ENCODE measurements at regions not wholly inside any gene's neighbourhood (a gene's known extent, or its start where the extent isn't known, plus 50 kb on each side); places are given as distances from the start of the nearest gene placed in this dataset.

GRCh38 chr13:78960881-78961280 is 301.9 kb upstream of the OBI1 start:
- H3K27ac ChIP-seq (replicated peaks; ENCODE audit: low read length) = no peak overlapping the region
- H3K14ac ChIP-seq (ENCODE audit: low read length) = no peak overlapping the region
- no peaks in the 10 kb centered on the region for H3K27me3 ChIP-seq (ENCODE audit: control insufficient read depth in 3 of 3, insufficient read depth in 3 of 3, low read depth in 1 of 3, low read length in 3 of 3)
- H2AK5ac ChIP-seq (ENCODE audit: low read depth, low read length) = no peak overlapping the region
- H2BK120ac ChIP-seq (ENCODE audit: low read depth, low read length) = no peak overlapping the region
- H2BK12ac ChIP-seq (ENCODE audit: low read length) = no peak overlapping the region
- H2AFZ ChIP-seq (ENCODE audit: low read length) = no peak overlapping the region
- H3K4me3 ChIP-seq (ENCODE audit: low read length in 2 of 2) = no peak overlapping the region
- H2BK5ac ChIP-seq (ENCODE audit: low read length) = no peak overlapping the region
- H3K23ac ChIP-seq (ENCODE audit: low read depth, low read length, poor library complexity) = no peak overlapping the region
- H3K4me2 ChIP-seq (ENCODE audit: insufficient read depth, low read length, poor library complexity, severe bottlenecking) = no peak overlapping the region
- H3K9ac ChIP-seq (ENCODE audit: low read depth, low read length, poor library complexity) = no peak overlapping the region
- no peak overlapping the region for H3K18ac ChIP-seq (ENCODE audit: low read length)
- H4K91ac ChIP-seq (ENCODE audit: low read depth, low read length, poor library complexity) = no peak overlapping the region
- H2BK15ac ChIP-seq (ENCODE audit: low read length) = no peak overlapping the region
- DNase-seq (ENCODE audit: low spot score) = no peak
- no CpG with 5 or more reads among the region's 8 CpGs for WGBS, 2 donors (ENCODE audit: extremely low coverage in 2 of 2, insufficient read length in 2 of 2, insufficient replicate concordance in 1 of 2)
- H3K4ac ChIP-seq (ENCODE audit: low read length) = no peak overlapping the region
- no peak overlapping the region for H4K8ac ChIP-seq (ENCODE audit: low read depth, low read length)
- H3K9me3 ChIP-seq (replicated peaks in 1 of 2; ENCODE audit: control insufficient read depth in 2 of 2, insufficient read depth in 1 of 2, low read depth in 1 of 2, low read length in 2 of 2) = no peaks in the 10 kb centered on the region
- no peaks in the 10 kb centered on the region for H3K4me1 ChIP-seq (ENCODE audit: control insufficient read depth in 2 of 2, insufficient read depth in 1 of 2, low read depth in 1 of 2, low read length in 2 of 2)
- no peaks in the 10 kb centered on the region for H3K79me1 ChIP-seq (ENCODE audit: low read depth, low read length)
- no peaks in the 10 kb centered on the region for H3K36me3 ChIP-seq (replicated peaks in 1 of 2; ENCODE audit: control insufficient read depth in 2 of 2, insufficient read depth in 2 of 2, low read length in 2 of 2)

- Histone ChIP-seq H3K18ac (ENCODE audit: low read length) (no peak overlapping the region), H4K8ac (ENCODE audit: low read depth, low read length) (no peak overlapping the region), H3K14ac (ENCODE audit: low read length) (no peak overlapping the region), H3K27me3 (ENCODE audit: control insufficient read depth in 3 of 3, insufficient read depth in 3 of 3, low read depth in 1 of 3, low read length in 3 of 3) (no peaks in the 10 kb centered on the region), H3K36me3 (replicated peaks in 1 of 2; ENCODE audit: control insufficient read depth in 2 of 2, insufficient read depth in 2 of 2, low read length in 2 of 2) (no peaks in the 10 kb centered on the region), H4K91ac (ENCODE audit: low read depth, low read length, poor library complexity) (no peak overlapping the region), H3K4me2 (ENCODE audit: insufficient read depth, low read length, poor library complexity, severe bottlenecking) (no peak overlapping the region), H3K27ac (replicated peaks; ENCODE audit: low read length) (no peak overlapping the region), H2BK5ac (ENCODE audit: low read length) (no peak overlapping the region), H3K9ac (ENCODE audit: low read depth, low read length, poor library complexity) (no peak overlapping the region), H3K4me1 (ENCODE audit: control insufficient read depth in 2 of 2, insufficient read depth in 1 of 2, low read depth in 1 of 2, low read length in 2 of 2) (no peaks in the 10 kb centered on the region), H3K9me3 (replicated peaks in 1 of 2; ENCODE audit: control insufficient read depth in 2 of 2, insufficient read depth in 1 of 2, low read depth in 1 of 2, low read length in 2 of 2) (no peaks in the 10 kb centered on the region), H3K4ac (ENCODE audit: low read length) (no peak overlapping the region), H2AFZ (ENCODE audit: low read length) (no peak overlapping the region), H2BK120ac (ENCODE audit: low read depth, low read length) (no peak overlapping the region), H2BK12ac (ENCODE audit: low read length) (no peak overlapping the region), H3K79me1 (ENCODE audit: low read depth, low read length) (no peaks in the 10 kb centered on the region), H2BK15ac (ENCODE audit: low read length) (no peak overlapping the region), H3K23ac (ENCODE audit: low read depth, low read length, poor library complexity) (no peak overlapping the region), H2AK5ac (ENCODE audit: low read depth, low read length) (no peak overlapping the region), H3K4me3 (ENCODE audit: low read length in 2 of 2) (no peak overlapping the region)
- no CpG with 5 or more reads among the region's 5 CpGs for WGBS, 2 donors (ENCODE audit: extremely low coverage in 2 of 2, insufficient read length in 2 of 2, insufficient replicate concordance in 1 of 2)
- DNase-seq (ENCODE audit: low spot score) = no peak
These were observed 299.1 kb upstream of the OBI1 start for GRCh38 chr13:78958006-78958405.

- Histone ChIP-seq H4K91ac (ENCODE audit: low read depth, low read length, poor library complexity) (no peak overlapping the region), H4K8ac (ENCODE audit: low read depth, low read length) (no peak overlapping the region), H3K23ac (ENCODE audit: low read depth, low read length, poor library complexity) (no peak overlapping the region), H3K4ac (ENCODE audit: low read length) (no peak overlapping the region), H3K14ac (ENCODE audit: low read length) (no peak overlapping the region), H2BK120ac (ENCODE audit: low read depth, low read length) (no peak overlapping the region), H3K27me3 (ENCODE audit: control insufficient read depth in 3 of 3, insufficient read depth in 3 of 3, low read depth in 1 of 3, low read length in 3 of 3) (no peaks in the 10 kb centered on the region), H2BK5ac (ENCODE audit: low read length) (no peak overlapping the region), H3K18ac (ENCODE audit: low read length) (no peak overlapping the region), H3K4me1 (ENCODE audit: control insufficient read depth in 2 of 2, insufficient read depth in 1 of 2, low read depth in 1 of 2, low read length in 2 of 2) (peaks cover 0 to 2% of the 10 kb centered on the region in 2 donors), H3K79me1 (ENCODE audit: low read depth, low read length) (no peaks in the 10 kb centered on the region), H2BK12ac (ENCODE audit: low read length) (no peak overlapping the region), H2AK5ac (ENCODE audit: low read depth, low read length) (no peak overlapping the region), H2BK15ac (ENCODE audit: low read length) (no peak overlapping the region), H3K9ac (ENCODE audit: low read depth, low read length, poor library complexity) (no peak overlapping the region), H3K4me3 (ENCODE audit: low read length in 2 of 2) (no peak overlapping the region), H2AFZ (ENCODE audit: low read length) (no peak overlapping the region), H3K27ac (replicated peaks; ENCODE audit: low read length) (no peak overlapping the region), H3K9me3 (replicated peaks in 1 of 2; ENCODE audit: control insufficient read depth in 2 of 2, insufficient read depth in 1 of 2, low read depth in 1 of 2, low read length in 2 of 2) (no peaks in the 10 kb centered on the region), H3K36me3 (replicated peaks in 1 of 2; ENCODE audit: control insufficient read depth in 2 of 2, insufficient read depth in 2 of 2, low read length in 2 of 2) (no peaks in the 10 kb centered on the region), H3K4me2 (ENCODE audit: insufficient read depth, low read length, poor library complexity, severe bottlenecking) (no peak overlapping the region)
- WGBS, 2 donors (ENCODE audit: extremely low coverage in 2 of 2, insufficient read length in 2 of 2, insufficient replicate concordance in 1 of 2) = no CpG with 5 or more reads among the region's 3 CpGs
- DNase-seq (ENCODE audit: low spot score) = no peak
These were observed 281.6 kb upstream of the OBI1 start for GRCh38 chr13:78940455-78941130.

GRCh38 chr13:78934336-78934735 is 275.4 kb upstream of the OBI1 start:
- H3K14ac ChIP-seq (ENCODE audit: low read length) = no peak overlapping the region
- H3K23ac ChIP-seq (ENCODE audit: low read depth, low read length, poor library complexity) = no peak overlapping the region
- no peak overlapping the region for H3K4ac ChIP-seq (ENCODE audit: low read length)
- no peak overlapping the region for H4K8ac ChIP-seq (ENCODE audit: low read depth, low read length)
- H2AK5ac ChIP-seq (ENCODE audit: low read depth, low read length) = no peak overlapping the region
- no peak overlapping the region for H2AFZ ChIP-seq (ENCODE audit: low read length)
- H3K4me2 ChIP-seq (ENCODE audit: insufficient read depth, low read length, poor library complexity, severe bottlenecking) = no peak overlapping the region
- DNase-seq (ENCODE audit: low spot score) = no peak
- H3K36me3 ChIP-seq (replicated peaks in 1 of 2; ENCODE audit: control insufficient read depth in 2 of 2, insufficient read depth in 2 of 2, low read length in 2 of 2) = no peaks in the 10 kb centered on the region
- H2BK12ac ChIP-seq (ENCODE audit: low read length) = no peak overlapping the region
- H3K9me3 ChIP-seq (replicated peaks in 1 of 2; ENCODE audit: control insufficient read depth in 2 of 2, insufficient read depth in 1 of 2, low read depth in 1 of 2, low read length in 2 of 2) = no peaks in the 10 kb centered on the region
- H2BK15ac ChIP-seq (ENCODE audit: low read length) = no peak overlapping the region
- H2BK5ac ChIP-seq (ENCODE audit: low read length) = no peak overlapping the region
- H3K27me3 ChIP-seq (ENCODE audit: control insufficient read depth in 3 of 3, insufficient read depth in 3 of 3, low read depth in 1 of 3, low read length in 3 of 3) = no peaks in the 10 kb centered on the region
- no peak overlapping the region for H3K18ac ChIP-seq (ENCODE audit: low read length)
- no peak overlapping the region for H2BK120ac ChIP-seq (ENCODE audit: low read depth, low read length)
- no peak overlapping the region for H3K4me3 ChIP-seq (ENCODE audit: low read length in 2 of 2)
- no peaks in the 10 kb centered on the region for H3K4me1 ChIP-seq (ENCODE audit: control insufficient read depth in 2 of 2, insufficient read depth in 1 of 2, low read depth in 1 of 2, low read length in 2 of 2)
- no peak overlapping the region for H3K27ac ChIP-seq (replicated peaks; ENCODE audit: low read length)
- no peaks in the 10 kb centered on the region for H3K79me1 ChIP-seq (ENCODE audit: low read depth, low read length)
- no peak overlapping the region for H4K91ac ChIP-seq (ENCODE audit: low read depth, low read length, poor library complexity)
- WGBS, 2 donors (ENCODE audit: extremely low coverage in 2 of 2, insufficient read length in 2 of 2, insufficient replicate concordance in 1 of 2) = no CpG with 5 or more reads among the region's 13 CpGs
- H3K9ac ChIP-seq (ENCODE audit: low read depth, low read length, poor library complexity) = no peak overlapping the region
